ENCODE measurements at regions not wholly inside any gene's neighbourhood (a gene's known extent, or its start where the extent isn't known, plus 50 kb on each side); places are given as distances from the start of the nearest gene placed in this dataset.

GRCh38 chr4:54568184-54568583 is 89.6 kb upstream of the KIT start:
- Histone ChIP-seq H3K4me3 (no peak overlapping the region), H3K27me3 (no peaks in the 10 kb centered on the region), H3K9me3 (no peaks in the 10 kb centered on the region), H3K27ac (no peak overlapping the region), H3K4me1 (no peaks in the 10 kb centered on the region), H3K36me3 (no peaks in the 10 kb centered on the region)
- no peak for DNase-seq
- intact Hi-C loops (cut with DNase I; ENCODE audit: low total_unique reads): no loop called here
- TF ChIP-seq POLR2A (IDR thresholded peaks at IDR 0.05) (no peak), CTCF (IDR thresholded peaks at IDR 0.05) (no peak)

GRCh38 chr4:54570822-54571221 is 86.9 kb upstream of the KIT start:
- no peak overlapping the region for H3K4me3 ChIP-seq
- H3K27ac ChIP-seq: no peak overlapping the region
- H3K36me3 ChIP-seq: no peaks in the 10 kb centered on the region

GRCh38 chr4:54571293-54572151 is 86.2 kb upstream of the KIT start:
- no peaks in the 10 kb centered on the region for H3K36me3 ChIP-seq
- no peaks in the 10 kb centered on the region for H3K27me3 ChIP-seq
- H3K9me3 ChIP-seq: no peaks in the 10 kb centered on the region
- H3K4me1 ChIP-seq: no peaks in the 10 kb centered on the region
- intact Hi-C loops (cut with DNase I; ENCODE audit: low total_unique reads): no loop called here
- TF ChIP-seq CTCF (IDR thresholded peaks at IDR 0.05): no peak
- TF ChIP-seq POLR2A (IDR thresholded peaks at IDR 0.05): no peak
- H3K27ac ChIP-seq: no peak overlapping the region
- H3K4me3 ChIP-seq: no peak overlapping the region
- DNase-seq: no peak

More at GRCh38 chr4:54570822-54571221, 86.9 kb upstream of the KIT start:
- Histone ChIP-seq H3K27me3 (no peaks in the 10 kb centered on the region), H3K9me3 (no peaks in the 10 kb centered on the region), H3K4me1 (no peaks in the 10 kb centered on the region)
- no peak for DNase-seq
- TF ChIP-seq CTCF (IDR thresholded peaks at IDR 0.05): no peak
- intact Hi-C loops (cut with DNase I; ENCODE audit: low total_unique reads): no loop called here

- no peak for TF ChIP-seq CTCF (IDR thresholded peaks at IDR 0.05)
- no peak for TF ChIP-seq POLR2A (IDR thresholded peaks at IDR 0.05)
- no peak overlapping the region for H3K27ac ChIP-seq
- H3K4me1 ChIP-seq: no peaks in the 10 kb centered on the region
- H3K9me3 ChIP-seq: no peaks in the 10 kb centered on the region
- DNase-seq: no peak
- intact Hi-C loops (cut with DNase I; ENCODE audit: low total_unique reads): no loop called here
- H3K27me3 ChIP-seq: no peaks in the 10 kb centered on the region
- no peak overlapping the region for H3K4me3 ChIP-seq
- no peaks in the 10 kb centered on the region for H3K36me3 ChIP-seq
These were observed 85.6 kb upstream of the KIT start for GRCh38 chr4:54572152-54572542.

- Histone ChIP-seq H3K4me3 (no peak overlapping the region), H3K36me3 (no peaks in the 10 kb centered on the region), H3K9me3 (no peaks in the 10 kb centered on the region), H3K4me1 (no peaks in the 10 kb centered on the region), H3K27ac (no peak overlapping the region), H3K27me3 (no peaks in the 10 kb centered on the region)
- no peak for TF ChIP-seq CTCF (IDR thresholded peaks at IDR 0.05)
- DNase-seq: no peak
- intact Hi-C loops (cut with DNase I; ENCODE audit: low total_unique reads): no loop called here
These were observed 83.3 kb upstream of the KIT start for GRCh38 chr4:54574500-54574899.
